ENCODE measurements at regions not wholly inside any gene's neighbourhood (a gene's known extent, or its start where the extent isn't known, plus 50 kb on each side); places are given as distances from the start of the nearest gene placed in this dataset.

DNA sequence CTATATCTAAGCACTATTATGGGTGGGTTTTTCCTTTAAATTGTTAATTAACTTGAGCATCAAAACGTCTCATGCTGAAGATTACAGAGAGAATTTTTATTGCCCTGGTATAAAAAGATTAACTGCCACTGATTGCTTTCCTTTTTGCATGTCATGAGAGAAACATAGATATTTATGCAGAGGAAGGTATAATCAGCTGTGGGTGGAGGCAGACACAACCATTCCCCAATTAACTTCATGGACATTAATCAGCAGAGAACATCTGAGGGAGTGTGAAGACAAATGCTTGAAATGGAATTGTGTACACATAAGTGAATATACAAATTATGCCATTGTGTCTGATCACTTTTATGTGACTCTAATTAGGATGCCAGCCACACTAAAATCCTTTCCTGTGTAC is 115.2 kb upstream of the CPHXL start:
- Histone ChIP-seq H3K27ac (no peak overlapping the region), H3K4me3 (ENCODE audit: low read depth, low read length) (no peak overlapping the region), H3K36me3 (replicated peaks) (no peaks in the 10 kb centered on the region), H3K27me3 (replicated peaks) (no peaks in the 10 kb centered on the region)
- no peak for DNase-seq
- in situ Hi-C loops (cut with HindIII; ENCODE audit: low pct_ligation_motif_present, low sequenced_read_pairs), result no loop called here
- TF ChIP-seq, protein P1, sequence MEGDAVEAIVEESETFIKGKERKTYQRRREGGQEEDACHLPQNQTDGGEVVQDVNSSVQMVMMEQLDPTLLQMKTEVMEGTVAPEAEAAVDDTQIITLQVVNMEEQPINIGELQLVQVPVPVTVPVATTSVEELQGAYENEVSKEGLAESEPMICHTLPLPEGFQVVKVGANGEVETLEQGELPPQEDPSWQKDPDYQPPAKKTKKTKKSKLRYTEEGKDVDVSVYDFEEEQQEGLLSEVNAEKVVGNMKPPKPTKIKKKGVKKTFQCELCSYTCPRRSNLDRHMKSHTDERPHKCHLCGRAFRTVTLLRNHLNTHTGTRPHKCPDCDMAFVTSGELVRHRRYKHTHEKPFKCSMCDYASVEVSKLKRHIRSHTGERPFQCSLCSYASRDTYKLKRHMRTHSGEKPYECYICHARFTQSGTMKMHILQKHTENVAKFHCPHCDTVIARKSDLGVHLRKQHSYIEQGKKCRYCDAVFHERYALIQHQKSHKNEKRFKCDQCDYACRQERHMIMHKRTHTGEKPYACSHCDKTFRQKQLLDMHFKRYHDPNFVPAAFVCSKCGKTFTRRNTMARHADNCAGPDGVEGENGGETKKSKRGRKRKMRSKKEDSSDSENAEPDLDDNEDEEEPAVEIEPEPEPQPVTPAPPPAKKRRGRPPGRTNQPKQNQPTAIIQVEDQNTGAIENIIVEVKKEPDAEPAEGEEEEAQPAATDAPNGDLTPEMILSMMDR (IDR thresholded peaks at IDR 0.05; ENCODE audit: low read depth, low read length, missing control alignments), result no peak

DNA sequence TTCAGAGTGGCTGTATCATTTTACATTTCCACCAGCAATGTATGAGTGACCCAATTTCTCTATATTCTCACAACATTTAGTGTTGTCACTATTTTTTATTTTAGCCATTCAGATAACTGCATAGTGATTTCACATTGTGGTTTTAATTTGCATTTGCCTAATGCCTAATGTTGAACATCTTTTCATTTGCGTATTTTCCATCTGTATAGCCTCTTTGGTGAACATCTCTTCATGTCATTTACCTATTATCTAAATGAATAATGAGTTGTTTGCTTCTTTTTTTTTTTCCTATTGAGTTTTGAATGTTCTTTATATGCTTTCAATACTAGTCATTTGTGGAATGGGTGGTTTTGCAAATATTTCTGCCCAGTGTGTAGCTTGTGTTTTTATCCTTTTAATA is 120.9 kb upstream of the CPHXL start:
- Histone ChIP-seq H3K4me3 (ENCODE audit: low read depth, low read length) (no peak overlapping the region), H3K36me3 (replicated peaks) (no peaks in the 10 kb centered on the region), H3K27ac (no peak overlapping the region), H3K27me3 (replicated peaks) (no peaks in the 10 kb centered on the region)
- in situ Hi-C loops (cut with HindIII; ENCODE audit: low pct_ligation_motif_present, low sequenced_read_pairs), result no loop called here
- TF ChIP-seq, protein P1 (IDR thresholded peaks at IDR 0.05; ENCODE audit: low read depth, low read length, missing control alignments), result no peak
- no peak for DNase-seq

DNA sequence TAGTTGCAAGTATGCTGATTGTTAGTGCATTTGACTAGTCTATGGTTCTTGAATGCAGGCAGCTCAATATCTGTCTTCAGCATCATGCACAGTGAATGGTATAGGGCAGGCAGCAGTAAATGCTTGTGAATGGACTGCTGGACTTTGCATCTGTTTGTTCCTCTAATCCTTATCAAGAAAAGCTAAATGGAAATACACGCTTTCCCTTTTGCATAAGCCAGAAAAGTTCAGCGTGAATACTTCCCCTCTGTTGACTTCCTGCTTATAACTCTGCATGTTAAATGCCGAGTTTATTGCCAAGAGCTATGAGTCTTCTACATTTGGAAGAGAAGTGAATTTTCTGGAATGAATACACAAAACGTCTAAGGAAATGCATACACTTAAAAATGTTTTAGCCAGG is 127.9 kb upstream of the CPHXL start:
- Histone ChIP-seq H3K36me3 (replicated peaks) (no peaks in the 10 kb centered on the region), H3K27ac (no peak overlapping the region), H3K27me3 (replicated peaks) (no peaks in the 10 kb centered on the region), H3K4me3 (ENCODE audit: low read depth, low read length) (no peak overlapping the region)
- in situ Hi-C loops (cut with HindIII; ENCODE audit: low pct_ligation_motif_present, low sequenced_read_pairs), result no loop called here
- DNase-seq, result no peak
- TF ChIP-seq, protein P1 (IDR thresholded peaks at IDR 0.05; ENCODE audit: low read depth, low read length, missing control alignments), result no peak

DNA sequence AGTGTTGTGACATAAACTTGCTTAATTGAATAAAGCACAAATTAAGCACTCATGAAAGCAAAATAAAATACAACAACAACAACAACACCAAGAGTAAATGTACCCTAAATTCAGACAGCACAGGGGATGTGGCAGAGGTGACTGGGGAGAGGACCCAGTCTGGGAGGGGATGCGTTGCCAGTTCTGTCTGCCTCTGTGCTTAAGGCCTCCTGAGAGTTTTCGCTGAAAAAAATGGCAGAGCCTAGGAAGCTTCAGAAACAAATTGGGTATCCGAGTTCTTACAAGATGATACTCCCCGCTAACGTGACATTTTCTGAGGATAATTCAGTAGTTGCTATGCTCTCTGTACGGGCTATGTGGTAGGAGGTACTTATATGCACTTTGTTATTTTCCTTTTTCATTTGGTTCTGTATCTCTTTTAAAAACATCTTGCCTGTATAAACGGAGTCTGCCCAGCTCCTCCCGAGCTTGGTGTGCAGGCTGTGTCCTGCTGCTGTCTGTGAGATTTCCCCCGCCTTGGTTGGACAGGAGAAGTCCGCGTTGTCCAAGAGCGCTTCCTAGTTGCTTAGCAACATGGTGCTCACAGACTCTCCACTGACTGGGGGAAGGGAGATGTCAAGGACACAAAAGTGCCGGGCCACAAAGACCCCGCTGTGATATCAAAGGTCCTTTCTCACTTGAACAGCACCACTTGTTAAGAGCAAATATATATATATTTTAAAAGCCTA is 134.2 kb upstream of the CPHXL start:
- Histone ChIP-seq H3K27me3 (replicated peaks) (no peaks in the 10 kb centered on the region), H3K36me3 (replicated peaks) (no peaks in the 10 kb centered on the region), H3K27ac (no peak overlapping the region), H3K4me3 (ENCODE audit: low read depth, low read length) (no peak overlapping the region)
- in situ Hi-C loops (cut with HindIII; ENCODE audit: low pct_ligation_motif_present, low sequenced_read_pairs), result no loop called here
- TF ChIP-seq, protein P1 (IDR thresholded peaks at IDR 0.05; ENCODE audit: low read depth, low read length, missing control alignments), result no peak
- DNase-seq, result no peak

DNA sequence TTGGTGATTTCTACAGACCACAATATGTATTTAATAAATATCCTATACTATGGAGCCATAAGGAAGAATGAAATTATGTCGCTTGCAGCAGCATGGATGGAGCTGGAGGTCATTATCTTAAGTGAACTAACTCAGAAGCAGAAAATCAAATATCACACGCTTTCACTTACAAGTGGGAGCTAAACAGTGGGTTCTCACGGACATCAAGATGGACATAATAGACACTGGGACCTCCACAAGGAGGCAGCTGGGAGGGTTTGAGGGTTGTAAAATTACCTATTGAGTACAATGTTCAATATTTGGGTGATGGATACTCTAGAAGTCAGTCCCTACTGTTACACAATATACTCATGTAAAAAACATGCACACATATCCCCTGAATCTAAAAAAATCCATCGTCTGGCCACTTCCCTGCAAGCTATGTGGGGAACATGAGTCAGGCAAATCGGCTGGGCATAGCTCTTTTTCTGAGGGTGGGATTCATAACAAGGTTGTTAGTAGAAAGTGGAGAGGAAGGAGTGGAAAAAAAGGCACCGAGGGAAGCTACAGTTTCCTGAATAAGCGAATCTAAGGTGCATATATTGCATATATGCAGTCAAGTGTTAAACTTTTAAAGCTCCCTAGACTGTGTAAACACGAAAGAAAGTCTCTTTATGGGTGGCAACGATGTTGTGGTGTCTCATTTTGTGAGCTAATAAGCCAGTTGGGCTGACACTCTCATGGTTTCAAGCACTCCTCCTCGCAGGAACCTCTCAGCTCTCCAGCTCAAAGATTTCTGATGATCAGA is 135.2 kb upstream of the CPHXL start:
- TF ChIP-seq, protein P1 (IDR thresholded peaks at IDR 0.05; ENCODE audit: low read depth, low read length, missing control alignments), result no peak
- Histone ChIP-seq H3K27me3 (replicated peaks) (no peaks in the 10 kb centered on the region), H3K27ac (no peak overlapping the region), H3K36me3 (replicated peaks) (no peaks in the 10 kb centered on the region), H3K4me3 (ENCODE audit: low read depth, low read length) (no peak overlapping the region)
- no peak for DNase-seq
- in situ Hi-C loops (cut with HindIII; ENCODE audit: low pct_ligation_motif_present, low sequenced_read_pairs), result no loop called here

All from brain microvascular endothelial cell (primary cell).